ENCODE measurements at regions not wholly inside any gene's neighbourhood (a gene's known extent, or its start where the extent isn't known, plus 50 kb on each side); places are given as distances from the start of the nearest gene placed in this dataset.
"Not testable (repeated sequence)": the region's sequence is repeated elsewhere in the genome, so short reads cannot be mapped to it uniquely, and the experiment has no call there.

GRCh38 chr14:99035268-99035667, 236.7 kb downstream of the BCL11B start:
- POLR2A ChIA-PET, result no interaction called here
- intact Hi-C loops (cut with micrococcal nuclease), result no loop called here
- TF ChIP-seq, protein P1, sequence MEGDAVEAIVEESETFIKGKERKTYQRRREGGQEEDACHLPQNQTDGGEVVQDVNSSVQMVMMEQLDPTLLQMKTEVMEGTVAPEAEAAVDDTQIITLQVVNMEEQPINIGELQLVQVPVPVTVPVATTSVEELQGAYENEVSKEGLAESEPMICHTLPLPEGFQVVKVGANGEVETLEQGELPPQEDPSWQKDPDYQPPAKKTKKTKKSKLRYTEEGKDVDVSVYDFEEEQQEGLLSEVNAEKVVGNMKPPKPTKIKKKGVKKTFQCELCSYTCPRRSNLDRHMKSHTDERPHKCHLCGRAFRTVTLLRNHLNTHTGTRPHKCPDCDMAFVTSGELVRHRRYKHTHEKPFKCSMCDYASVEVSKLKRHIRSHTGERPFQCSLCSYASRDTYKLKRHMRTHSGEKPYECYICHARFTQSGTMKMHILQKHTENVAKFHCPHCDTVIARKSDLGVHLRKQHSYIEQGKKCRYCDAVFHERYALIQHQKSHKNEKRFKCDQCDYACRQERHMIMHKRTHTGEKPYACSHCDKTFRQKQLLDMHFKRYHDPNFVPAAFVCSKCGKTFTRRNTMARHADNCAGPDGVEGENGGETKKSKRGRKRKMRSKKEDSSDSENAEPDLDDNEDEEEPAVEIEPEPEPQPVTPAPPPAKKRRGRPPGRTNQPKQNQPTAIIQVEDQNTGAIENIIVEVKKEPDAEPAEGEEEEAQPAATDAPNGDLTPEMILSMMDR (IDR thresholded peaks at IDR 0.05), result no peak
- Mint-ChIP-seq H3K27me3 (no peaks in the 10 kb centered on the region), H3K4me1 (no peaks in the 10 kb centered on the region), H3K4me3 (no peak overlapping the region), H3K9me3 (peaks cover 6% of the 10 kb centered on the region), H3K36me3 (ENCODE audit: low read depth) (no peaks in the 10 kb centered on the region), H3K27ac (no peak overlapping the region)
- no peak for DNase-seq
- no peak for ATAC-seq (ENCODE audit: low read depth)
- CTCF ChIA-PET, result no interaction called here

DNA sequence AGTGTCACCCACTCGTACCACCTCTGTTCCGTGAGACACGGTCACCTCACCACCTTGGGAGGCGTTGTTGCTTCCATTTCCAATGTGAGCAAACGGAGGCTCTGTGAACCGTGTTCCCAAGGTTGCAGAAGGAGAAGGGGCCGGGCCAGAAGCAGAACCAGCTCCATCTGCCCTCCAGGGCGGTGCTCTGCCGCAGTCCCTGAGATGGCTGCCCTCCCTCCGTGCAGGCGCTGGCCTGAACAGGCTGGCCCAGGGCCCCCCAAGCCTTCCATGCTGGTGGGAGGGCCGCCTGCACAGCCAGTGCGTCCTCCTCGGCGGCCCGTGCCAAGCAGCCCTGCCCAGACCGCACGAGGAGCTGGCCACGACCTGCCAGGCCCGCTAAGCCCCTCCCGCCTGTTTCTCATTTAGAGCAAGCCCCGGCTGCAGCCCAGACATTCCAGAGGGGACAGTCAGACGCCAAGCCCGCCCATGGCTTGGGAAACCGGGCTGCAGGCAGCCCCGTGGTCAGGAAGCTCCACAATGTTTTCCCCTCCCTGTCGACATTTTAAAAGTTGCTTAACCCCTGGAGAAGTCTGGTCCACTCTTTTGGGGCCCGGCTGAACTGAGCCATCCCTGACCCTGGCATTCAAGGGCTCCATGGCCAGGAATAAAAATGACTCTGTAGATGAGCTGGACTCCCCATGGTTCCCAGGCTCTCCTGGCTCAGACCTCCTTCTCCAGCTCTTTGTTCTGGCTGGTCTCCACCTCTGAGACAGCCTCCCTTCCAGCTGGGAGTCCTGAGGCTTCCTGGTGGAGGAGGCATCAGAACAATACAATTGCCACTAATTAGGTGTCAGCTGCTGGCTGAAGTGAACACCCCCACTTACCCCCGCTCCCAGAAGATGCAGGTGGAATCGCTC, 236.0 kb downstream of the BCL11B start:
- CTCF ChIA-PET, result no interaction called here
- POLR2A ChIA-PET, result no interaction called here
- ATAC-seq (ENCODE audit: low read depth) (no peak), DNase-seq (no peak)
- TF ChIP-seq, protein P1 (IDR thresholded peaks at IDR 0.05), result no peak
- no peaks in the 10 kb centered on the region for H3K27me3 Mint-ChIP-seq
- H3K4me1 Mint-ChIP-seq, result no peaks in the 10 kb centered on the region
- H3K27ac Mint-ChIP-seq, result no peak overlapping the region
- intact Hi-C loops (cut with micrococcal nuclease), result no loop called here
- no peak overlapping the region for H3K4me3 Mint-ChIP-seq
- no peaks in the 10 kb centered on the region for H3K36me3 Mint-ChIP-seq (ENCODE audit: low read depth)
- peaks cover 6% of the 10 kb centered on the region for H3K9me3 Mint-ChIP-seq

DNA sequence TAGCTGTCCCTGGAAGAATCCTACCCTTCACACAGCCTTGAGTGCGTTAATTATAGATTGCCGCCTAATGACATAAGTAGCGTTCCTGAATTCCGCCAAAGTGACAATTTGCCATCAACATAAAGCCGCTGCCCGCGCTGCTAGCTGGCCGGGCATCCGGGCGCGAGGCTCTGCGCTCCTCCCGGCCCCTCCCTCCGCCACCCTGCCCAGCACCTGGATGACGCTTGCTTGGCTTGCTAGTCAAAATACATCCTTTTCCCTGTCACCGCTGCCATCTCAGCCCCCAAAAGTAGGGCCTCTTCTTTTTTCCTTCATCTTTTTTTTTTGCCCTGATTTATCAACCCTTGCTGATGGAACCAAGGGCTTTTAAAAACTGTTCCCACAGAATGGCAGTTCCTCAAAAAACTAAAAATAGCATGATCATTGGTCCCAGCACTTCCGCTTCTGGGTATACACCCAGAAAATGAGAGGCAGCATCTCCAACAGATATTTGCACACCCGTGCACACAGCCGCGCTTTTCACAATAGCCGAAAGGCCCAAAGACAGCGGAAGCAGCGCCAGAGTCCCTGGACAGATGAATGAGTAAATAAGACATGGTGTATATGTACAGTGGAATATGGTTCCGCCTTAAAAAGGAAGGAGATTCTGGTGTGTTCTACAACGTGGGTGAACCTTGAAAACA, 235.2 kb downstream of the BCL11B start:
- ATAC-seq (ENCODE audit: low read depth) (no peak), DNase-seq (no peak)
- no peak overlapping the region for H3K4me3 Mint-ChIP-seq
- no peaks in the 10 kb centered on the region for H3K4me1 Mint-ChIP-seq
- no peak overlapping the region for H3K27ac Mint-ChIP-seq
- intact Hi-C loops (cut with micrococcal nuclease), result no loop called here
- CTCF ChIA-PET, result no interaction called here
- POLR2A ChIA-PET, result no interaction called here
- H3K9me3 Mint-ChIP-seq, result peaks cover 6% of the 10 kb centered on the region
- no peaks in the 10 kb centered on the region for H3K27me3 Mint-ChIP-seq
- no peaks in the 10 kb centered on the region for H3K36me3 Mint-ChIP-seq (ENCODE audit: low read depth)
- TF ChIP-seq, protein P1 (IDR thresholded peaks at IDR 0.05), result no peak

DNA sequence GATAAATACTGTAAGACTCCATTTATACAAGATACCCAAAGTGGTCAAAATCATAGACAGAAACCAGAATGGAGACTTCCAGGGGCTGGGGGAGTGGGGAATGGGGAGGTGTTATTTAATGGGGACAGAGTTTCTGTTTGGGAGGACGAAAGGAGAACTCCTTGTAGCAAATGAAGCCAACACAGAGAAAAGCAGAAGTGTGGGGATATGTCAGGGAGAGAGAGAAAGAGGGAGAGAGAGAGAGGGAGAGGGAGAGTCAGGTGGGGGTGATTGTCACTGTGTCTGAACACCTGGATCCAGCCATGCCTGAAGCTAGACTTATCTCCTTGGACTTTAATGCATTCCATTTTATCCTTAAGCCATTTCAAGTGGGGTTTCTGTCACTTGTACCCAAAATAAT, 234.7 kb downstream of the BCL11B start:
- H3K36me3 Mint-ChIP-seq (ENCODE audit: low read depth); POLR2A ChIA-PET; H3K27ac Mint-ChIP-seq; H3K9me3 Mint-ChIP-seq; H3K4me1 Mint-ChIP-seq; ATAC-seq (ENCODE audit: low read depth); H3K27me3 Mint-ChIP-seq; intact Hi-C loops (cut with micrococcal nuclease); H3K4me3 Mint-ChIP-seq; CTCF ChIA-PET; DNase-seq: not testable (repeated sequence)

GRCh38 chr14:99037777-99038430, 234.1 kb downstream of the BCL11B start:
- ChIA-PET CTCF (no interaction called here), POLR2A (no interaction called here)
- Mint-ChIP-seq H3K9me3 (peaks cover 6% of the 10 kb centered on the region), H3K27me3 (no peaks in the 10 kb centered on the region), H3K27ac (no peak overlapping the region), H3K4me1 (no peaks in the 10 kb centered on the region), H3K4me3 (no peak overlapping the region), H3K36me3 (ENCODE audit: low read depth) (no peaks in the 10 kb centered on the region)
- TF ChIP-seq, protein P1 (IDR thresholded peaks at IDR 0.05), result no peak
- intact Hi-C loops (cut with micrococcal nuclease), result no loop called here
- no peak for ATAC-seq (ENCODE audit: low read depth)
- no peak for DNase-seq

All from activated B cell treated with CpG ODN at 0.5 μM for 24 hours (primary cell).